Mesendoderm (in vitro differentiated cells): ENCODE measurements at regions not wholly inside any gene's neighbourhood (a gene's known extent, or its start where the extent isn't known, plus 50 kb on each side); places are given as distances from the start of the nearest gene placed in this dataset.

ENCODE experiments used
- DNase-seq: peaks from one replicate; pipeline ENCODE4 v3.0.0; 2013
- H2AK5ac ChIP-seq: 2 replicates; pipeline ENCODE4 v1.6.1; 2013; ENCODE audit warnings: low read length, inconsistent platforms
- H2BK120ac ChIP-seq: 2 replicates; pipeline ENCODE4 v1.6.1; 2013; ENCODE audit warnings: low read depth, mild to moderate bottlenecking, low read length, moderate library complexity, mixed read lengths
- H2BK15ac ChIP-seq: replicated peaks from 2 replicates; pipeline ENCODE4 v1.6.1; 2013; ENCODE audit warnings: low read depth, mild to moderate bottlenecking, moderate library complexity
- H2BK5ac ChIP-seq: 2 replicates; pipeline ENCODE4 v1.6.1; 2013; ENCODE audit warnings: low read length, inconsistent platforms
- H3K18ac ChIP-seq: 2 replicates; pipeline ENCODE4 v1.6.1; 2013; ENCODE audit warnings: mild to moderate bottlenecking, low read length, mixed read lengths
- H3K23ac ChIP-seq: one replicate; pipeline ENCODE4 v1.6.1; 2013; ENCODE audit warnings: low read length
- H3K27ac ChIP-seq: 2 replicates; pipeline ENCODE4 v1.5.1; 2013; ENCODE audit warnings: low read depth, mild to moderate bottlenecking, inconsistent platforms, low read length, moderate library complexity
- H3K27me3 ChIP-seq: 2 replicates; pipeline ENCODE4 v1.6.1; 2013; ENCODE audit warnings: low read length, control low read depth, mild to moderate bottlenecking, inconsistent platforms; ENCODE audit not compliant: insufficient read depth, poor library complexity
- H3K36me3 ChIP-seq: 2 replicates; pipeline ENCODE4 v1.6.1; 2013; ENCODE audit warnings: low read length, inconsistent platforms; ENCODE audit not compliant: control insufficient read depth, insufficient read depth
- H3K4ac ChIP-seq: one replicate; pipeline ENCODE4 v1.6.1; 2013; ENCODE audit warnings: low read depth, mild to moderate bottlenecking, low read length, moderate library complexity
- H3K4me1 ChIP-seq: 2 replicates; pipeline ENCODE4 v1.6.1; 2013; ENCODE audit warnings: low read depth, low read length, inconsistent platforms; ENCODE audit not compliant: control insufficient read depth
- H3K4me2 ChIP-seq: 2 replicates; pipeline ENCODE4 v1.6.1; 2013; ENCODE audit warnings: low read length
- H3K4me3 ChIP-seq: 2 replicates; pipeline ENCODE4 v1.5.1; 2013; ENCODE audit warnings: mild to moderate bottlenecking, low read length
- H3K56ac ChIP-seq: one replicate; pipeline ENCODE4 v1.6.1; 2013; ENCODE audit warnings: low read length
- H3K79me1 ChIP-seq: 2 replicates; pipeline ENCODE4 v1.6.1; 2013; ENCODE audit warnings: low read length, inconsistent platforms
- H3K79me2 ChIP-seq: 2 replicates; pipeline ENCODE4 v1.6.1; 2013; ENCODE audit warnings: mild to moderate bottlenecking, low read length; ENCODE audit not compliant: control insufficient read depth, insufficient read depth
- H3K9ac ChIP-seq: 2 replicates; pipeline ENCODE4 v1.6.1; 2013; ENCODE audit warnings: low read length, inconsistent platforms
- H4K5ac ChIP-seq: one replicate; pipeline ENCODE4 v1.6.1; 2013; ENCODE audit warnings: low read length
- H4K8ac ChIP-seq: one replicate; pipeline ENCODE4 v1.6.1; 2013; ENCODE audit warnings: low read depth, mild to moderate bottlenecking, control low read depth, low read length, moderate library complexity
- WGBS: extraction: QIAGEN DNeasy Blood & Tissue Kit; methylation state at CpG from one replicate; pipeline ENCODE4 v1.1.7; 2013; ENCODE audit warnings: low lambda C conversion rate, missing lambda C conversion rate; ENCODE audit not compliant: insufficient coverage; ENCODE audit errors: extremely low coverage; 5-methylcytosine and 5-hydroxymethylcytosine counted together

DNA sequence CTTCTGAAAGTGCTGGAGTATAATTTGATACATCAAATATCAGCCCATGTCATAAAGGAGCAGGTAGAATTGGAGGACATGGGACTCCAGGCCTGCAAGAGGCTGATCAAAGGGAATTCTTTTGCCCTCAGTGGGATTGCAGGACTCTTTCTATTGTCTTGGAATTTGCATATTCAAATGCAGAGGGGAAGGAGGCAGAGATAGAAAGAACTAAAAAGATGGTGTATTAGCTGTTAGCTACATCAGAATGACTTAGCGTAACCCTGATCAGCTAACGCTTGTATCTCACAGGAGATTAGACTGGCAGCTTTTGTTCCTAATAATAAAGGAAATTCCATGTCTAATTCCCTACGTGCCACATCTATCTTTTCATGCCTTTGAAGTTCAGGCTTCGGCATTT is 1014.7 kb upstream of the RBFOX1 start:
- no peak overlapping the region for H3K9ac ChIP-seq
- peaks cover 4% of the 10 kb centered on the region for H3K4me1 ChIP-seq
- H2BK120ac ChIP-seq = no peak overlapping the region
- H3K36me3 ChIP-seq = no peaks in the 10 kb centered on the region
- WGBS = no CpG with 5 or more reads among the region's 4 CpGs
- H3K79me1 ChIP-seq = no peaks in the 10 kb centered on the region
- no peak overlapping the region for H2AK5ac ChIP-seq
- H3K4ac ChIP-seq = no peak overlapping the region
- no peak overlapping the region for H3K56ac ChIP-seq
- H4K5ac ChIP-seq = no peak overlapping the region
- no peak overlapping the region for H3K18ac ChIP-seq
- no peak overlapping the region for H2BK15ac ChIP-seq
- no peaks in the 10 kb centered on the region for H3K27me3 ChIP-seq
- no peaks in the 10 kb centered on the region for H3K79me2 ChIP-seq
- no peak overlapping the region for H4K8ac ChIP-seq
- peak; percentile 86 for DNase-seq
- H2BK5ac ChIP-seq = no peak overlapping the region
- no peak overlapping the region for H3K23ac ChIP-seq
- no peak overlapping the region for H3K4me2 ChIP-seq
- H3K27ac ChIP-seq = no peak overlapping the region
- no peak overlapping the region for H3K4me3 ChIP-seq

DNA sequence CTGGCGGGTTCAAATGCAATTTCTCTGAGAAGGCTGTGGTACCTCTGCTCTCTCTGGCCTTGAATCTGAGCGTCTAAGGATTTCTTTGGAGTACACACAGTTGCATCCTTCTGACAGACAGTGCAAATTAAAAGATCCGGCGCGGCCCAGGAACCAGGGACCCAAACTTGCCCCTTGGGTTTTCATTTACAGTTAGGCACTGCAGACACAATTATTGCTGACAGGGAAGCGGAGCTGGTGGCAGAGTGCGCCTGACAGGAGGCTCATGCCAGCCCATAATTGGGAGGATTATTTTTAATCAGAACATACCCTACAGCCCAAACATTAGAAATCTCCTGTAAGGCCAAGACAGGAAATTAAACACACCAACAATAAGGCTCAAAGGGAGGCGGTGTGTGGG is 1023.4 kb upstream of the RBFOX1 start:
- Histone ChIP-seq H3K18ac (no peak overlapping the region), H3K4me2 (no peak overlapping the region), H3K27ac (no peak overlapping the region), H2BK5ac (no peak overlapping the region), H2BK15ac (no peak overlapping the region), H3K79me2 (no peaks in the 10 kb centered on the region), H3K9ac (no peak overlapping the region), H3K36me3 (no peaks in the 10 kb centered on the region), H3K4ac (no peak overlapping the region), H4K5ac (no peak overlapping the region), H3K79me1 (no peaks in the 10 kb centered on the region), H2AK5ac (no peak overlapping the region), H3K23ac (no peak overlapping the region), H3K4me1 (peaks cover 5% of the 10 kb centered on the region), H3K4me3 (no peak overlapping the region), H4K8ac (no peak overlapping the region), H3K27me3 (no peaks in the 10 kb centered on the region), H3K56ac (no peak overlapping the region), H2BK120ac (no peak overlapping the region)
- no peak for DNase-seq
- no CpG with 5 or more reads among the region's 8 CpGs for WGBS

GRCh38 chr16:6308176-6308575 is 1024.5 kb upstream of the RBFOX1 start:
- Histone ChIP-seq H2BK5ac (no peak overlapping the region), H3K9ac (no peak overlapping the region), H4K8ac (no peak overlapping the region), H3K27me3 (no peaks in the 10 kb centered on the region), H3K4me2 (no peak overlapping the region), H3K79me2 (no peaks in the 10 kb centered on the region), H4K5ac (no peak overlapping the region), H3K79me1 (no peaks in the 10 kb centered on the region), H3K27ac (no peak overlapping the region), H3K23ac (no peak overlapping the region), H2BK15ac (no peak overlapping the region), H3K56ac (no peak overlapping the region), H3K4me3 (no peak overlapping the region), H3K36me3 (no peaks in the 10 kb centered on the region), H3K18ac (no peak overlapping the region), H3K4me1 (peaks cover 5% of the 10 kb centered on the region), H2BK120ac (no peak overlapping the region), H2AK5ac (no peak overlapping the region), H3K4ac (no peak overlapping the region)
- no peak for DNase-seq
- no CpG with 5 or more reads among the region's 2 CpGs for WGBS

GRCh38 chr16:6300523-6300922 is 1032.1 kb upstream of the RBFOX1 start:
- WGBS = no CpG with 5 or more reads among the region's 4 CpGs

DNA sequence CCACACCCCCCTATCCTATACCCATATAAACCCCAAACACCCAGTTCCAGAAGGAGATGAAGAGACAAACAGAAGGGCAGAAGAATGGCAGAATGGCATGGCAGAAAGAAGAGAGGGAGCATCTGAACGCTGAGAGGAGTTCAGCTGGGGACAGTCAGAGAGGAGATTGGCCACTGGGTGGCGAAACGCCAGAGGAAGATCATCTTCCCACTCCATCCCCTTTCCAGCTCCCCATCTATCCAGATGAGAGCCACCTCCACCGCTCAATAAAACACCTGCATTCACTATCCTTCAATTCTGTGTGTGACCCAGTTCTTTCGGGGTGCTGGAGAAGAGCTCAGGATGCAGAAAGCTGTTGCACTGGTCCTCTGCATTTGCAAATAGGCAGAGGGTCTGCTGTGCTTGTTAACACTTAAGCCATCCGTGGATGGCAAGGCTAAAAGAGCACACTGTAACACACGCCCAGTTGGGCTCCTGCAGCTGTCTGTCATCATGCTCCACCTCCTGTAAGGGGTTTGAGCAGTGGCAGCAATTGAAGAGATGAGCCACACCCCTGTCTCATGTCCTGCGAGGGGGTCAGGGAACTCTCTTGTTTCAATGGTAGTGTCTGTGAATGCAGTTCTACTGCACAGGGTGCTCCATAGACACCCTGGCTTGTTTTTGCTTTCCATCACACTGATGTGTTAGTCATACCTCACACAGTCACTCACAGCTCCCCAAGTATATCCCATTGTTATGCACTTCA is 1034.8 kb upstream of the RBFOX1 start:
- H2AK5ac ChIP-seq = no peak overlapping the region
- no peak overlapping the region for H3K56ac ChIP-seq
- no peaks in the 10 kb centered on the region for H3K36me3 ChIP-seq
- no peaks in the 10 kb centered on the region for H3K79me1 ChIP-seq
- DNase-seq = no peak
- H3K9ac ChIP-seq = no peak overlapping the region
- no peak overlapping the region for H3K4me3 ChIP-seq
- H3K27me3 ChIP-seq = no peaks in the 10 kb centered on the region
- no peak overlapping the region for H2BK120ac ChIP-seq
- no peaks in the 10 kb centered on the region for H3K4me1 ChIP-seq
- H3K4ac ChIP-seq = no peak overlapping the region
- H3K79me2 ChIP-seq = no peaks in the 10 kb centered on the region
- no peak overlapping the region for H4K8ac ChIP-seq
- H3K27ac ChIP-seq = no peak overlapping the region
- H4K5ac ChIP-seq = no peak overlapping the region
- H3K4me2 ChIP-seq = no peak overlapping the region
- no peak overlapping the region for H2BK5ac ChIP-seq
- no peak overlapping the region for H3K23ac ChIP-seq
- no CpG with 5 or more reads among the region's 8 CpGs for WGBS
- no peak overlapping the region for H2BK15ac ChIP-seq
- no peak overlapping the region for H3K18ac ChIP-seq

More at GRCh38 chr16:6300523-6300922, 1032.1 kb upstream of the RBFOX1 start:
- DNase-seq = no peak
- Histone ChIP-seq H3K27me3 (no peaks in the 10 kb centered on the region), H3K23ac (no peak overlapping the region), H4K5ac (no peak overlapping the region), H3K4ac (no peak overlapping the region), H3K4me1 (no peaks in the 10 kb centered on the region), H3K4me2 (no peak overlapping the region), H3K36me3 (no peaks in the 10 kb centered on the region), H3K79me1 (no peaks in the 10 kb centered on the region), H2BK5ac (no peak overlapping the region), H4K8ac (no peak overlapping the region), H3K4me3 (no peak overlapping the region), H2BK15ac (no peak overlapping the region), H3K56ac (no peak overlapping the region), H3K27ac (no peak overlapping the region), H3K79me2 (no peaks in the 10 kb centered on the region), H2AK5ac (no peak overlapping the region), H3K18ac (no peak overlapping the region), H3K9ac (no peak overlapping the region), H2BK120ac (no peak overlapping the region)

- H3K4me1 ChIP-seq = peaks cover 7% of the 10 kb centered on the region
- no peak overlapping the region for H3K23ac ChIP-seq
- no peak overlapping the region for H2BK15ac ChIP-seq
- no peak overlapping the region for H3K4ac ChIP-seq
- H3K4me2 ChIP-seq = no peak overlapping the region
- no peak overlapping the region for H2AK5ac ChIP-seq
- no peak overlapping the region for H3K9ac ChIP-seq
- no peak overlapping the region for H3K18ac ChIP-seq
- H3K27ac ChIP-seq = no peak overlapping the region
- no peak overlapping the region for H4K8ac ChIP-seq
- H3K27me3 ChIP-seq = no peaks in the 10 kb centered on the region
- no peak overlapping the region for H2BK5ac ChIP-seq
- H3K79me2 ChIP-seq = no peaks in the 10 kb centered on the region
- no peak for DNase-seq
- no peak overlapping the region for H2BK120ac ChIP-seq
- no peak overlapping the region for H3K4me3 ChIP-seq
- H3K56ac ChIP-seq = no peak overlapping the region
- no peaks in the 10 kb centered on the region for H3K36me3 ChIP-seq
- H3K79me1 ChIP-seq = no peaks in the 10 kb centered on the region
- WGBS = no CpG with 5 or more reads among the region's 2 CpGs
- H4K5ac ChIP-seq = no peak overlapping the region
Observed at GRCh38 chr16:6286176-6286575, 1046.5 kb upstream of the RBFOX1 start.
